ENCODE measurements at regions not wholly inside any gene's neighbourhood (a gene's known extent, or its start where the extent isn't known, plus 50 kb on each side); places are given as distances from the start of the nearest gene placed in this dataset.

GRCh38 chr2:129176375-129176774 is 803.1 kb upstream of the RAB6C start:
- H3K4me3 ChIP-seq (ENCODE audit: low read depth, low read length) = no peak overlapping the region
- H3K36me3 ChIP-seq (ENCODE audit: control insufficient read depth, insufficient read depth, low read length) = no peaks in the 10 kb centered on the region
- H2AFZ ChIP-seq = no peak overlapping the region
- no peak overlapping the region for H3K4me2 ChIP-seq (ENCODE audit: low read length)
- H3K9ac ChIP-seq = no peak overlapping the region
- no peaks in the 10 kb centered on the region for H3K27me3 ChIP-seq (ENCODE audit: control insufficient read depth, insufficient read depth, low read length)
- no peaks in the 10 kb centered on the region for H3K9me3 ChIP-seq (ENCODE audit: control insufficient read depth, low read length)
- TF ChIP-seq CTCF (IDR thresholded peaks at IDR 0.05) = no peak
- peaks cover under 1% of the 10 kb centered on the region for H3K4me1 ChIP-seq
- no peaks in the 10 kb centered on the region for H3K79me2 ChIP-seq
- H3K27ac ChIP-seq = no peak overlapping the region

- no peaks in the 10 kb centered on the region for H3K4me1 ChIP-seq
- no peaks in the 10 kb centered on the region for H3K27me3 ChIP-seq (ENCODE audit: control insufficient read depth, insufficient read depth, low read length)
- no peaks in the 10 kb centered on the region for H3K36me3 ChIP-seq (ENCODE audit: control insufficient read depth, insufficient read depth, low read length)
- no peak overlapping the region for H3K9ac ChIP-seq
- no peak overlapping the region for H3K4me3 ChIP-seq (ENCODE audit: low read depth, low read length)
- H3K27ac ChIP-seq = no peak overlapping the region
- TF ChIP-seq CTCF (IDR thresholded peaks at IDR 0.05) = no peak
- H3K4me2 ChIP-seq (ENCODE audit: low read length) = no peak overlapping the region
- H3K9me3 ChIP-seq (ENCODE audit: control insufficient read depth, low read length) = no peaks in the 10 kb centered on the region
- peak overlapping the region; percentile 40 for H2AFZ ChIP-seq
- no peaks in the 10 kb centered on the region for H3K79me2 ChIP-seq
These were observed 801.1 kb upstream of the RAB6C start for GRCh38 chr2:129178356-129178755.

- H3K27ac ChIP-seq = no peak overlapping the region
- H2AFZ ChIP-seq = no peak overlapping the region
- H3K9me3 ChIP-seq (ENCODE audit: control insufficient read depth, low read length) = no peaks in the 10 kb centered on the region
- no peaks in the 10 kb centered on the region for H3K4me1 ChIP-seq
- no peaks in the 10 kb centered on the region for H3K27me3 ChIP-seq (ENCODE audit: control insufficient read depth, insufficient read depth, low read length)
- no peaks in the 10 kb centered on the region for H3K36me3 ChIP-seq (ENCODE audit: control insufficient read depth, insufficient read depth, low read length)
- H3K4me3 ChIP-seq (ENCODE audit: low read depth, low read length) = no peak overlapping the region
- H3K9ac ChIP-seq = no peak overlapping the region
- H3K79me2 ChIP-seq = no peaks in the 10 kb centered on the region
- TF ChIP-seq CTCF (IDR thresholded peaks at IDR 0.05) = no peak
- H3K4me2 ChIP-seq (ENCODE audit: low read length) = no peak overlapping the region
These were observed 800.3 kb upstream of the RAB6C start for GRCh38 chr2:129179199-129179598.

- H3K4me2 ChIP-seq (ENCODE audit: low read length) = no peak overlapping the region
These were observed 799.2 kb upstream of the RAB6C start for GRCh38 chr2:129180124-129180716.

More at GRCh38 chr2:129180124-129180716, 799.2 kb upstream of the RAB6C start:
- H3K36me3 ChIP-seq (ENCODE audit: control insufficient read depth, insufficient read depth, low read length) = no peaks in the 10 kb centered on the region
- H3K27me3 ChIP-seq (ENCODE audit: control insufficient read depth, insufficient read depth, low read length) = no peaks in the 10 kb centered on the region
- no peaks in the 10 kb centered on the region for H3K4me1 ChIP-seq
- no peaks in the 10 kb centered on the region for H3K9me3 ChIP-seq (ENCODE audit: control insufficient read depth, low read length)
- H3K4me3 ChIP-seq (ENCODE audit: low read depth, low read length) = no peak overlapping the region
- no peak overlapping the region for H3K9ac ChIP-seq
- no peaks in the 10 kb centered on the region for H3K79me2 ChIP-seq
- no peak overlapping the region for H2AFZ ChIP-seq
- no peak for TF ChIP-seq CTCF (IDR thresholded peaks at IDR 0.05)
- no peak overlapping the region for H3K27ac ChIP-seq

Measured in parathyroid adenoma (tissue), 2 donors.